ENCODE measurements at regions not wholly inside any gene's neighbourhood (a gene's known extent, or its start where the extent isn't known, plus 50 kb on each side); places are given as distances from the start of the nearest gene placed in this dataset.

GRCh38 chr1:163876546-163876945, 554.8 kb downstream of the NUF2 start:
- TF ChIP-seq CTCF (tag by site-specific recombination; IDR thresholded peaks at IDR 0.05) (no peak), ZNF426 (tag by site-specific recombination; IDR thresholded peaks at IDR 0.05) (no peak), ZNF23 (tag by site-specific recombination; IDR thresholded peaks at IDR 0.05; ENCODE audit: borderline replicate concordance) (no peak), ZNF48 (tag by site-specific recombination; IDR thresholded peaks at IDR 0.05) (no peak), GLIS1 (tag by site-specific recombination; IDR thresholded peaks at IDR 0.05) (no peak), TCF7L2 (IDR thresholded peaks at IDR 0.05; ENCODE audit: borderline replicate concordance, low read depth, low read length) (no peak), ZNF133 (tag by site-specific recombination; IDR thresholded peaks at IDR 0.05) (no peak), ZNF664 (tag by site-specific recombination; IDR thresholded peaks at IDR 0.05) (no peak)

All from HEK293 (cell line).